ENCODE measurements at regions not wholly inside any gene's neighbourhood (a gene's known extent, or its start where the extent isn't known, plus 50 kb on each side); places are given as distances from the start of the nearest gene placed in this dataset.

DNA sequence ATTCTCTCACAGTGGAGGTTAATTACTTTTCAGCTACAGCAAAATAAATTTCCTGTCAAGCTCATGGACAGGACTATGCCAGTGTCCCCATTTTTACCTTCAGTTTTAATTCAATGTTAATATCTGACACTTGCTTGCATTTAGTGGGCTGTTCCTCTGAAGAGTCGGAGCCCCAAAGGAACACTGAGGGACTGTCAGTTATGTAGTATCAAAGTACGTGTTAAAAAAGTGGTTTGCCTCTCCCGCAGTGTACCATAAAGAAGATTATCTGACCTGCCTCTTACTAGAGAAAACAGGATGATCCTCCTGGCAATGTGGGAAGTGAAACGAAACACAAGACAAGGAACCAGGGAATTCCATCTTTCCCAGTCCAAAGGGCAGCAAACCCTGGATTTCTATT, 1010.9 kb upstream of the PHF14 start:
- TF ChIP-seq, protein P1, sequence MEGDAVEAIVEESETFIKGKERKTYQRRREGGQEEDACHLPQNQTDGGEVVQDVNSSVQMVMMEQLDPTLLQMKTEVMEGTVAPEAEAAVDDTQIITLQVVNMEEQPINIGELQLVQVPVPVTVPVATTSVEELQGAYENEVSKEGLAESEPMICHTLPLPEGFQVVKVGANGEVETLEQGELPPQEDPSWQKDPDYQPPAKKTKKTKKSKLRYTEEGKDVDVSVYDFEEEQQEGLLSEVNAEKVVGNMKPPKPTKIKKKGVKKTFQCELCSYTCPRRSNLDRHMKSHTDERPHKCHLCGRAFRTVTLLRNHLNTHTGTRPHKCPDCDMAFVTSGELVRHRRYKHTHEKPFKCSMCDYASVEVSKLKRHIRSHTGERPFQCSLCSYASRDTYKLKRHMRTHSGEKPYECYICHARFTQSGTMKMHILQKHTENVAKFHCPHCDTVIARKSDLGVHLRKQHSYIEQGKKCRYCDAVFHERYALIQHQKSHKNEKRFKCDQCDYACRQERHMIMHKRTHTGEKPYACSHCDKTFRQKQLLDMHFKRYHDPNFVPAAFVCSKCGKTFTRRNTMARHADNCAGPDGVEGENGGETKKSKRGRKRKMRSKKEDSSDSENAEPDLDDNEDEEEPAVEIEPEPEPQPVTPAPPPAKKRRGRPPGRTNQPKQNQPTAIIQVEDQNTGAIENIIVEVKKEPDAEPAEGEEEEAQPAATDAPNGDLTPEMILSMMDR (conservative IDR thresholded peaks at IDR 0.05; ENCODE audit: low read depth, low read length) = no peak
- no peak for DNase-seq (ENCODE audit: low read depth)

DNA sequence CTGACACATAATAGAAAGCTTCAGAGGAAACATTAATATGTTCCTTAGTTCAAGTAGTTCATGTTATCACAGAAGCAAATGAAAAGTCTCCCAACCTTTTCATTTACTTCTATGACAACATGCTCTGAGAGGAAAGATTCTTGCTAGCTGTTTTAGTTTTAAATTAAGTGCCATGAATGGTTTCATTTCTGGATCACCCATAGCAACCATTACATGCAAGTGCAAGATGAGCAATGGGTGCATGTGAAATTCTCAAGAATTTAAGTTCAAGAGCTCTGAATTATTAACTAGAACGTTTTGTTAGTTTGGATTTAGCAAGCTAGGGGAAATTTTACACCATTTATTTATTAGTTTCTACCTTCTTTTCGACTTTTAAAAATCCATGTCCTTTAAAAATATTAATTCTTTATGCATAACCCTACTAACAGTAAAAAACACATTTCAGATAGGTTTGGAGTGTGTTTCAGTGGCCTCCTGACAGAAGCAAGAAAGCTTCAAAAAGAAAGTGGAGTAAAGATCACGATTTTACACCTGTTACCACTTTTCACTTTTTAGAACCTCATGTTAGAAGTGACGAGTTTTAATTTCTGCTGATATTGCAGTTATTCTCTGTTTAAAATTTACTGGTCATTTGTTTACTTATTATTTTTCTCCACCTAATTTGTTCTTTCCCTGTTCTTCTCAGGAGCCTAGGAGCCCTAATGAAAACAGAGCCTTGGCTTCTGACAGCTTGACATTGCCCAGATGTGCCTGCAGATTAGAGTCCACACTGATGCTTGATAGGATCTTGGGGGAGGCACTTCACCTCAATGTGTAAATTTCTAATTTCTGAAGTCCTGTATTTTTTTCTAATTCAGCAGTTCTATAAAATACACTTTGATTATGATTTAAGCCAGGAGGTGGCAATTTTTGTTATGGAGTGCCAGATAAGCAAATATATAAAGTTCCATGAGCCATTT, 995.3 kb upstream of the PHF14 start:
- TF ChIP-seq, protein P1 (conservative IDR thresholded peaks at IDR 0.05; ENCODE audit: low read depth, low read length) = no peak
- no peak for DNase-seq (ENCODE audit: low read depth)
- no peak overlapping the region for H3K4me3 ChIP-seq (ENCODE audit: low read depth, low read length)

More for the DNA sequence above, 1010.9 kb upstream of the PHF14 start:
- H3K4me3 ChIP-seq (ENCODE audit: low read depth, low read length) = no peak overlapping the region

DNA sequence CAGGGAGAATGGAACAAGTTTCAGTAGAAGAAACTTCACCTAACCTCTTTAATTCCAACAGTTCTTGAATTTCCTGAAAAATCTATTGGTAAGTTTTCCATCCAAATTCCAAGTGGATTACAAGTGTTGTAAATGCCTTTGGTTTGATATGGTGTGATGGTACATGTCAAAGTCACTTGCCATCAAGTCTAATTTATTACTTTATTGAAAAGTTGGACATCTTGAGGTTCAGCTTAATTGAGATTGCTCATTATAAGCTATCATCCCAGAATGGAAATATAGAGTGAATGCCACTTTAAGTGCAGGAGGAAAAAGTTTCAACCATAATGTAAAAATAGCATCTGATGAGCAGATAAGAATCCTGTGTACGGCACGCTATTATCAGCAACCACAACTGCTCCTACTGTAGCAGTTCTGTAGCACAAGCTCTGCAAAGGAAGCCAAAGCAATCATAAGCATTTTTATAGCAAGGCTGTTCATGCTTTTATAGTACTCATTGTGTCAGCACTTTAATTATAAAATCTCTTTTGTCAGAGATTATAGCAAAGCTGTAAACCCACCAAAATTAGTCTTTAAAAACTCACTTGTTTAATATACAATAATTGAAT, 991.8 kb upstream of the PHF14 start:
- H3K4me3 ChIP-seq (ENCODE audit: low read depth, low read length) = no peak overlapping the region
- TF ChIP-seq, protein P1 (conservative IDR thresholded peaks at IDR 0.05; ENCODE audit: low read depth, low read length) = no peak
- no peak for DNase-seq (ENCODE audit: low read depth)

DNA sequence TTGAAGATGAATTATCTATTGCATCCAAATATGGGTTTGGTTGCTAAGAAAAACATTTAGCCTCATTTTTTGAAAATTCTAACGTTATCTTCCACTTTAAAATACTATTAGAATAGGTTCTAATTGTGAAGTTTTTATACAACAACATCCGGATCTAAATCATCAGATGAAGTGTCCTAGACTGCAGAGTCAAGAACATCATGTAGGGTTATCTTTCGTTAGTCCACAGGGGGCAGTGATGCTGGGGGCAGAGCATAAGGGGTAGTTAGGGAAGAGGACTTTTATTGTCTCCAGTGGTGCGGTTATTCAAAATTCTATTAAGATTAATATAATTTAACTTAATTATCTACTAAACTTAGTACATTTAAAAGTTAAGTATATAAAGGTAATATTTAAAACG, 990.6 kb upstream of the PHF14 start:
- H3K4me3 ChIP-seq (ENCODE audit: low read depth, low read length) = no peak overlapping the region
- no peak for DNase-seq (ENCODE audit: low read depth)

DNA sequence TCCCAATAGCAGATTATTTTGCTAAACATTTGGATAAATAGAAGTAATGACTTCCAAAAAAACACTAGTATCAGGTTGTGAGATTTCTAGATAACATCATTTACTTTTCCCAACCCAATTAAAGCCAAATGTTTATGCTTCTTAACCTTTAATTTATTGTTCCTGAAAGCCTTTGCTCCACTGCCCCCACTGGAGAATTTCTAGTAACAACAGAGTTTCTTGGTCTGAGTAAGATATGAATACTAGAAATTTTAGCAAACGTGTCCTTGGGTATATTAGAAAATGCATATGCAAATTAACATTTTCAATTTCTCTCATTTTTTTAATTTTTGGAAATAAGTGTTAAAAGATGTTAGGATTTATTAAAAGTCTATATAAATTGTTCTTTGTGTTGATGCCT, 958.0 kb upstream of the PHF14 start:
- TF ChIP-seq, protein P1 (conservative IDR thresholded peaks at IDR 0.05; ENCODE audit: low read depth, low read length) = no peak
- no peak for DNase-seq (ENCODE audit: low read depth)
- H3K4me3 ChIP-seq (ENCODE audit: low read depth, low read length) = no peak overlapping the region

More for the DNA sequence above, 990.6 kb upstream of the PHF14 start:
- TF ChIP-seq, protein P1 (conservative IDR thresholded peaks at IDR 0.05; ENCODE audit: low read depth, low read length) = no peak

DNA sequence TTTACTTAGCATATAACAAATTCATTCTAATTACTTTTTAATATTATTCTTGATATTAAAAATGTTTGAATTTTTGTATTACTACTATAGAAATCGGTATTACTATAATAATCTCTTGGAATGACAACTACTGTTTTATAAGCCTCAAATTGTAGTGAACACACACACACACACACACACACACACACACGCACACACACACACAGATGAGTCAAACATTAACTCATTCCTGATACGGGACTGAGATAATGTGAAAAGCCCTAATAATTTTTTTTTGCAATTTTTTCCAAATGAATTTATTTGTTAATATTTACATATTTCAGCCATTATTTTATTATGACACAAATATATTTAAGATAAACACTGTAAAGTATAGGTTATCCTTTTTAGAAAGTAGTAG, 951.2 kb upstream of the PHF14 start:
- DNase-seq (ENCODE audit: low read depth) = no peak
- TF ChIP-seq, protein P1 (conservative IDR thresholded peaks at IDR 0.05; ENCODE audit: low read depth, low read length) = no peak
- H3K4me3 ChIP-seq (ENCODE audit: low read depth, low read length) = no peak overlapping the region

Measured in choroid plexus epithelial cell (primary cell).